Testis (tissue), 2 donors: ENCODE measurements at regions not wholly inside any gene's neighbourhood (a gene's known extent, or its start where the extent isn't known, plus 50 kb on each side); places are given as distances from the start of the nearest gene placed in this dataset.

Experiments used
- POLR2A ChIP-seq: fragments of 450-650 bp; IDR thresholded peaks from one replicate; pipeline ENCODE4 v1.6.1; 2017; ENCODE audit warnings: antibody characterized with exemption, mild to moderate bottlenecking, moderate library complexity
- TF ChIP-seq, protein P1 (sequence below), 3 experiments: fragments of 450-650 bp in 2 of 3; fragments of 200-600 bp in 1 of 3; sonication (generic) in 1 of 3; IDR thresholded peaks; one replicate each; pipeline ENCODE4 v1.5.1; 2016 to 2019; ENCODE audit warnings: antibody characterized with exemption in 3 of 3, mild to moderate bottlenecking in 2 of 3, moderate library complexity in 1 of 3

DNA sequence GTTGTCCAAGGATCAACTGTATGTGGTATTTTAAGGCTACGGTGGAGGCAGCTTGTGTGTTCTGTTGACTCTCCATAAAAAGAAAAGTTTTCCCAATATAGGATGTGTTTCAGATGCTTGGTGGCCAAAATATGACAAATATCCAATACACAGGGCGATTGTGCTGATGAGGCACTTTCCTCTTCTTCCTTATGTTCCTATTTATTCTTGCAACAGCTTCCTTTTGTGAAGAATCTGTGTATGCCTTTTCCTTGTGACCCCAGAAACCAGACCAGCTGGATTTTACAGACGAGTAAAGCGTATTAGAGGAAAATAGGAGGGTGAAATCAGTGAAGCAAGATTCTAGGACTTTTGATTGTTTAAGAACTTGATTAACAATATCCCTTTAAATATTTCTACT is 452.0 kb downstream of the DMAC1 start:
- TF ChIP-seq, protein P1, sequence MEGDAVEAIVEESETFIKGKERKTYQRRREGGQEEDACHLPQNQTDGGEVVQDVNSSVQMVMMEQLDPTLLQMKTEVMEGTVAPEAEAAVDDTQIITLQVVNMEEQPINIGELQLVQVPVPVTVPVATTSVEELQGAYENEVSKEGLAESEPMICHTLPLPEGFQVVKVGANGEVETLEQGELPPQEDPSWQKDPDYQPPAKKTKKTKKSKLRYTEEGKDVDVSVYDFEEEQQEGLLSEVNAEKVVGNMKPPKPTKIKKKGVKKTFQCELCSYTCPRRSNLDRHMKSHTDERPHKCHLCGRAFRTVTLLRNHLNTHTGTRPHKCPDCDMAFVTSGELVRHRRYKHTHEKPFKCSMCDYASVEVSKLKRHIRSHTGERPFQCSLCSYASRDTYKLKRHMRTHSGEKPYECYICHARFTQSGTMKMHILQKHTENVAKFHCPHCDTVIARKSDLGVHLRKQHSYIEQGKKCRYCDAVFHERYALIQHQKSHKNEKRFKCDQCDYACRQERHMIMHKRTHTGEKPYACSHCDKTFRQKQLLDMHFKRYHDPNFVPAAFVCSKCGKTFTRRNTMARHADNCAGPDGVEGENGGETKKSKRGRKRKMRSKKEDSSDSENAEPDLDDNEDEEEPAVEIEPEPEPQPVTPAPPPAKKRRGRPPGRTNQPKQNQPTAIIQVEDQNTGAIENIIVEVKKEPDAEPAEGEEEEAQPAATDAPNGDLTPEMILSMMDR (IDR thresholded peaks at IDR 0.05), result no peak
- TF ChIP-seq POLR2A, result no peak
